ENCODE measurements at regions not wholly inside any gene's neighbourhood (a gene's known extent, or its start where the extent isn't known, plus 50 kb on each side); places are given as distances from the start of the nearest gene placed in this dataset.

DNA sequence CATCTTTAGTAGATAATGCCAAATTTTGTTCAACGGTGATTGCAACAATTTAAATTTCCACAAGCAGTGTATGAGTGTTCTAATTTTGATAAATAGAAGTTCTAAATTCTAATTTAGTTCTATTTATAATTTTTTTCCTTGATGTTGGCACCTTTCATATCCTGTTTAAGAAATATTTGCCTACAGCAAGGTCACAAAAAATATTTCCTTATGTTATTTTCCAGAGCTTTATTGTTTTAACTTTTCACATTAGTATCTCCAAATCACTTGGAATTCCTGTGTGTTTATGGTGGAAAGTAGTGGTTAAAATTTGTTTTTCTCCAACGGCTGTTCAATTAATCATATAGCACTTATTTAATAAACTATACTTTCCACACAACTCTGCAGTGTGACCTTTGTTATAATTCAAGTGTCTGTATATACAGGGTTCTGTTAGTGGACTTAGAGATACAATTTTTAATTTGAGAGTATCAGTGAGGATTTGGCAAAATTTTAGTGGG is 94.3 kb upstream of the CD55 start:
- Histone ChIP-seq H3K4me3 (ENCODE audit: low read depth, low read length) (no peak overlapping the region), H3K36me3 (ENCODE audit: control insufficient read depth in 2 of 2, insufficient read depth in 1 of 2, low read length in 2 of 2) (no peaks in the 10 kb centered on the region), H3K27ac (ENCODE audit: extremely low read depth, low read depth, low read length) (no peak overlapping the region), H3K4me1 (ENCODE audit: control insufficient read depth, insufficient read depth, low read length) (peaks cover 5% of the 10 kb centered on the region; the same call in 1 of the 2 replicates), H3K9me3 (ENCODE audit: control insufficient read depth, insufficient read depth, low read depth, low read length) (no peaks in the 10 kb centered on the region)
- ChIA-PET POLR2A (no interaction called here), CTCF (no interaction called here)
- no peak for TF ChIP-seq ZFP3 (tag by site-specific recombination; IDR thresholded peaks at IDR 0.05; ENCODE audit: low read depth)
- TF ChIP-seq, protein P1, sequence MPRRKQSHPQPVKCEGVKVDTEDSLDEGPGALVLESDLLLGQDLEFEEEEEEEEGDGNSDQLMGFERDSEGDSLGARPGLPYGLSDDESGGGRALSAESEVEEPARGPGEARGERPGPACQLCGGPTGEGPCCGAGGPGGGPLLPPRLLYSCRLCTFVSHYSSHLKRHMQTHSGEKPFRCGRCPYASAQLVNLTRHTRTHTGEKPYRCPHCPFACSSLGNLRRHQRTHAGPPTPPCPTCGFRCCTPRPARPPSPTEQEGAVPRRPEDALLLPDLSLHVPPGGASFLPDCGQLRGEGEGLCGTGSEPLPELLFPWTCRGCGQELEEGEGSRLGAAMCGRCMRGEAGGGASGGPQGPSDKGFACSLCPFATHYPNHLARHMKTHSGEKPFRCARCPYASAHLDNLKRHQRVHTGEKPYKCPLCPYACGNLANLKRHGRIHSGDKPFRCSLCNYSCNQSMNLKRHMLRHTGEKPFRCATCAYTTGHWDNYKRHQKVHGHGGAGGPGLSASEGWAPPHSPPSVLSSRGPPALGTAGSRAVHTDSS (tag by site-specific recombination; IDR thresholded peaks at IDR 0.05): no peak

GRCh38 chr1:207228987-207229386 is 92.5 kb upstream of the CD55 start:
- TF ChIP-seq ZNF311 (tag by site-specific recombination; IDR thresholded peaks at IDR 0.05; ENCODE audit: borderline replicate concordance) (no peak), ZNF155 (tag by site-specific recombination; IDR thresholded peaks at IDR 0.05) (no peak), ZNF704 (tag by site-specific recombination; IDR thresholded peaks at IDR 0.05) (no peak), ZNF747 (tag by site-specific recombination; IDR thresholded peaks at IDR 0.05) (no peak), KLF8 (tag by site-specific recombination; IDR thresholded peaks at IDR 0.05) (no peak), ZNF555 (tag by site-specific recombination; conservative IDR thresholded peaks at IDR 0.05) (no peak), OVOL3 (tag by site-specific recombination; IDR thresholded peaks at IDR 0.05) (no peak), ZNF138 (tag by site-specific recombination; IDR thresholded peaks at IDR 0.05; ENCODE audit: borderline replicate concordance) (no peak), ZNF544 (tag by site-specific recombination; IDR thresholded peaks at IDR 0.05) (no peak), ZNF626 (tag by site-specific recombination; IDR thresholded peaks at IDR 0.05) (no peak), MZF1 (tag by site-specific recombination; IDR thresholded peaks at IDR 0.05; ENCODE audit: borderline replicate concordance) (no peak), ZSCAN30 (tag by site-specific recombination; IDR thresholded peaks at IDR 0.05) (no peak), ZNF175 (tag by site-specific recombination; IDR thresholded peaks at IDR 0.05) (no peak), ZFP69B (tag by site-specific recombination; IDR thresholded peaks at IDR 0.05) (no peak), ZNF140 (tag by site-specific recombination; IDR thresholded peaks at IDR 0.05) (no peak), ZNF416 (tag by site-specific recombination; IDR thresholded peaks at IDR 0.05) (no peak)
- TF ChIP-seq, protein P2, sequence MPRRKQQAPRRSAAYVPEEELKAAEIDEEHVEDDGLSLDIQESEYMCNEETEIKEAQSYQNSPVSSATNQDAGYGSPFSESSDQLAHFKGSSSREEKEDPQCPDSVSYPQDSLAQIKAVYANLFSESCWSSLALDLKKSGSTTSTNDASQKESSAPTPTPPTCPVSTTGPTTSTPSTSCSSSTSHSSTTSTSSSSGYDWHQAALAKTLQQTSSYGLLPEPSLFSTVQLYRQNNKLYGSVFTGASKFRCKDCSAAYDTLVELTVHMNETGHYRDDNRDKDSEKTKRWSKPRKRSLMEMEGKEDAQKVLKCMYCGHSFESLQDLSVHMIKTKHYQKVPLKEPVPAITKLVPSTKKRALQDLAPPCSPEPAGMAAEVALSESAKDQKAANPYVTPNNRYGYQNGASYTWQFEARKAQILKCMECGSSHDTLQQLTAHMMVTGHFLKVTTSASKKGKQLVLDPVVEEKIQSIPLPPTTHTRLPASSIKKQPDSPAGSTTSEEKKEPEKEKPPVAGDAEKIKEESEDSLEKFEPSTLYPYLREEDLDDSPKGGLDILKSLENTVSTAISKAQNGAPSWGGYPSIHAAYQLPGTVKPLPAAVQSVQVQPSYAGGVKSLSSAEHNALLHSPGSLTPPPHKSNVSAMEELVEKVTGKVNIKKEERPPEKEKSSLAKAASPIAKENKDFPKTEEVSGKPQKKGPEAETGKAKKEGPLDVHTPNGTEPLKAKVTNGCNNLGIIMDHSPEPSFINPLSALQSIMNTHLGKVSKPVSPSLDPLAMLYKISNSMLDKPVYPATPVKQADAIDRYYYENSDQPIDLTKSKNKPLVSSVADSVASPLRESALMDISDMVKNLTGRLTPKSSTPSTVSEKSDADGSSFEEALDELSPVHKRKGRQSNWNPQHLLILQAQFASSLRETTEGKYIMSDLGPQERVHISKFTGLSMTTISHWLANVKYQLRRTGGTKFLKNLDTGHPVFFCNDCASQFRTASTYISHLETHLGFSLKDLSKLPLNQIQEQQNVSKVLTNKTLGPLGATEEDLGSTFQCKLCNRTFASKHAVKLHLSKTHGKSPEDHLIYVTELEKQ (tag by site-specific recombination; IDR thresholded peaks at IDR 0.05; ENCODE audit: borderline replicate concordance): no peak
- TF ChIP-seq, protein P1 (tag by site-specific recombination; IDR thresholded peaks at IDR 0.05): no peak
- no peaks in the 10 kb centered on the region for H3K36me3 ChIP-seq (ENCODE audit: control insufficient read depth in 2 of 2, insufficient read depth in 1 of 2, low read length in 2 of 2)
- ChIA-PET POLR2A (no interaction called here), CTCF (no interaction called here)
- H3K4me1 ChIP-seq (ENCODE audit: control insufficient read depth, insufficient read depth, low read length): no peaks in the 10 kb centered on the region
- no peaks in the 10 kb centered on the region for H3K9me3 ChIP-seq (ENCODE audit: control insufficient read depth, insufficient read depth, low read depth, low read length)
- H3K27ac ChIP-seq (ENCODE audit: extremely low read depth, low read depth, low read length): no peak overlapping the region
- no peak overlapping the region for H3K4me3 ChIP-seq (ENCODE audit: low read depth, low read length)
